Activated CD8-positive, alpha-beta memory T cell treated with anti-CD3 and anti-CD28 coated beads, Interleukin-2, amount 50 U/mL, for 24 hours (primary cell): ENCODE measurements at regions not wholly inside any gene's neighbourhood (a gene's known extent, or its start where the extent isn't known, plus 50 kb on each side); places are given as distances from the start of the nearest gene placed in this dataset.
"Not testable (repeated sequence)": the region's sequence is repeated elsewhere in the genome, so short reads cannot be mapped to it uniquely, and the experiment has no call there.

Experiments
- DNase-seq: peaks from one replicate; pipeline ENCODE4 v3.0.0-alpha.2; 2020; ENCODE audit errors: extremely low read depth

DNA sequence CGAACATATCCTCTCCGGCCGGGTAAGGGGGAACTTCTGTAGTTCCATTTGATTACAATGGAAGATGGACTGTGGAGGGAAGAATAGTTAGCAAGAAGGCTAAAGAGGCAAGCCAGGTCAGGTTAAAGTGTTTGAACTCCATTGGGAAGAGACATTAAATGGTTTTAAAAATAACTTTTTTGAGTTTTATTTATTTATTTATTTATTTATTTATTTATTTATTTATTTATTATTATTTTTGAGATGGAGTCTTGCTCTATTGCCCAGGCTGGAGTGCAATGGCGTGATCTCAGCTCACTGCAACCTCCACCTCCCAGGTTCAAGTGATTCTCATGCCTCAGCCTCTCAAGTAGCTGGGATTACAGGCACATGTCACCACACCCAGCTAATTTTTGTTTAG is 441.9 kb downstream of the TOX3 start:
- not testable (repeated sequence) for DNase-seq

DNA sequence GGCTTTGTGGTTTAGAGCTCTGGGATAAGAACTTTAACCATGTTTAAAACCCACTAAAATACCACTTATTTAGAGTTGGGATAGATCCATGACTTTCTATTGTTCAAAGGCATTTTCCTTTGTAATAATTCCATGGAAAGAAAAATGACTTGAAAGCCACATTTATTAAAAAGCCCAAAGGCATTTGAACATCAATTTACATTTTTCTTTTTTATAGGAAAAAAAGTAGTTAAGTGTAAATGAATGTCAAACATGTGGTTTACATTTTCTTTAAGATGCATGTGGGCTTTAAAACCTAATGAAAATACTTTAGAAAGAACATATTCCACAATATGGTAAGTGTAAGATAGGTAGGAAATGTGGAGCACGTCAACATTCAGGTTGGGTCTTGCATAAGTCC is 443.2 kb downstream of the TOX3 start:
- no peak for DNase-seq

DNA sequence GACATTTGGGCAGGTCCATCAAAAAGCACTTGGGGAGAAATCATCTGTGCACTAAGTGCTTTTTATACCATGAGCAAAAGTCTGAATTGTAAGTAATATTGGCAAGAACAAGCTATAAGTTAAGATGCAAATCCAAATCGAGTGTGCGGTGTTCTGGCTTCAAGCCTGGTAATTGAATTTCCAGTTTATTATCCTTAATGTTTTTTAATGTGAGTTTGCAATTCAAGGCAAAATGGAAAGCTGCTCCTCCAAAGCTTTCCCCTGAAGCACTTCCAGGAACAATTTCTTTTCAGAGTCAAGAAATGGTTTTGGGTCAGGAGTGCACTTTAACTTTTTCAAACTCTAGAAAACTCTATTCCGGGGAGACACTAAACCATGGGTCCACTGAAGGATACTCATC is 445.7 kb downstream of the TOX3 start:
- DNase-seq, result no peak

GRCh38 chr16:52099382-52099781 is 447.6 kb downstream of the TOX3 start:
- DNase-seq, result no peak

DNA sequence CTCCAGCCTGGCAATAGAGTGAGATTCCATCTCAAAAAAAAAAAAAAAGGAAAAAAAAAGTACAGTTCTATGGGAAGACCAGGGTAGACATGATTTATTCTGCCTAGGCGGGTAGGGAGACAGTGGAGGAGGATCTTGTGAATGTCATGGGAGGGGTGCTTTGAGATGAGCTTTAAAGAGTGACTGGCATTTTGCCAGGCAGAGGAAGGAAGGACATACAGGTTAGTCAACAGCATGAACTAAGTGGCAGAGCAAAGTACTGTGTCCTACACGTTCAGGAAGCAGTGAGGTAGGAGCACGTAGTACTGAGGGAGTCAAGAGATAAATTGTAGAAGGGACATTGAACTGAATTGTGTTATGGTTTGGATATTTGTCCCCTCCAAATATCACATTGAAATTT is 451.5 kb downstream of the TOX3 start:
- no peak for DNase-seq

GRCh38 chr16:52092126-52092525 is 454.8 kb downstream of the TOX3 start:
- DNase-seq, result no peak

DNA sequence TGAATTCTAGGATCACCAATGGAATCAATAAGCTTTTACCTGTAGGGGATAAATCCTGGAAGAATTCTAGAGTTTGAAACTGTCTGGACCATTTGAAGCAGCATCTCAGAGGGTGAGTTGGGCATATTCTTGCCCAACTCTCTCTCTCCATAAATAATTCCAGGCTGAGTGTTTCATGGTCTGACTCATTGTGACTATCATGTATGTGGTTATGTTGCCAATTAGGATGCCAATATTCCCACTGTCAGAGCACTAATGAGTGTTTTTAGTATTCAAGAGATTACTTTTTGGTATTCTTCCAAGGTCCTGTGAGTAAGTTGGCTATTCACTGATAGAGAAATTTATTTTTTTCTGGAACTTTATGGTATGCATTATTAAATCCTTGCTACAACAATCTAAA is 456.9 kb downstream of the TOX3 start:
- DNase-seq, result no peak

GRCh38 chr16:52089476-52089875 is 457.5 kb downstream of the TOX3 start:
- no peak for DNase-seq

- no peak for DNase-seq
Observed at GRCh38 chr16:52086901-52087300, 460.0 kb downstream of the TOX3 start.

DNA sequence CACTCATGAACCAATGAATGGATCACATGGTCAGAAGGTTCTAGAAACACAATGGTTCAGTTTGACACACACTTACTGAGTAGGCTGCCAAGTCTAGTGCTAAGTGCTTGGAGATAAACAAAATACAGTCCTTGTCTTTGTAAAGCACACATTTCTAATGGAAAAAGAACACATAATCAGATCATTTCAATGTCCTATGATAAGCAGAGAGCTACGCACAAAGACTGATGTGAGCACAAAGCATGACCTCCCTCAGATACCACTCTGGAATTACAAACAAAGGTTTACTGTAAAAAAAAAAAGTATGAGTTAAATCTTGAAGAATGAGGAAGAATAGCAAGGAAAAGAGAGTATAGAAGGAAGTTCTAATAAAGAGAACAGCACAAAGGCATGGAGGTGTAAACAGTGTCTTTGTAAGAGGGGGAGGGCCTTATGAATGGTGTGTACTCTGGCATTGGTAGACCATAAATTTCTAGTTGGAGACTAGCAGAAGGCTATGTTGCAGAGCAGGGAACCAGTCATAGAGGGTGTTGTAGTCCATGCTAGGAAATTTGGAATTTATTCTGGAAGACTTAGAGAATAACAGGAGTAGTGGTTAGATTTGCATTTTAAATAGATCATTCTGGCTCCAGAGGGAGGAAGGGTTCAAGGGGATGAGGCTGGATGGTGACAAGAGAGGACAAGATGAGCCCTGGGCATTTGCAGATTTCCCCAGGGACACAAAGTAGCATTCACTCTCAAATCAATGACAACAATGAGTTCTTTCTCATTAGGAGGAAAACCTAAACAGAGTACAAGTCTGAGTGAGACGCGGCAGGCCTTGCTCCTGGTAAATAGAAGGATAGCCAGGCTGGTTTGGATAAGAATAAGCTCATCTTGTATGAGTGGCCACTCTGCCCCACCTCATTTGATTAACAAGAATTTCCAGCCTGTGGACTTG is 468.0 kb downstream of the TOX3 start:
- no peak for DNase-seq

GRCh38 chr16:52077607-52078006 is 469.3 kb downstream of the TOX3 start:
- DNase-seq, result no peak

DNA sequence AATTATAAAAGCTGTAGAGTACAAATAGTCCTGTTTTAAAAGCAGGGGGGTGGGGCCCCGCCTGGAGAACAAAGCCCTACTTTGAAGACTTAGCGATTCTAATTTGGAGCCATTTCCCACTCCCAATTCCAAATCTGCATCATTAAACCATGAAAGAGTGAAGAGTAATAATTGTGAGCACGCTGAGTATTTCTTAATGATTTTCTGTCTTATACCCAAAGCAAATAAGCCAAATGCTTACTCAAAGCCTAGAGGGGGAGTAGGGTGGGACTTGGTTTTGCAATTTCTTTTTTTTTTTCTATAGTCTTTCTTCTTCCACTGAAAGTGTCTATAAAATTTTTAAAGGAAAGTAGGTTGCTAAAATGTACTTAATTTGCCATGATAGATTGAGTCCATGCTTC is 470.1 kb downstream of the TOX3 start:
- DNase-seq, result no peak

DNA sequence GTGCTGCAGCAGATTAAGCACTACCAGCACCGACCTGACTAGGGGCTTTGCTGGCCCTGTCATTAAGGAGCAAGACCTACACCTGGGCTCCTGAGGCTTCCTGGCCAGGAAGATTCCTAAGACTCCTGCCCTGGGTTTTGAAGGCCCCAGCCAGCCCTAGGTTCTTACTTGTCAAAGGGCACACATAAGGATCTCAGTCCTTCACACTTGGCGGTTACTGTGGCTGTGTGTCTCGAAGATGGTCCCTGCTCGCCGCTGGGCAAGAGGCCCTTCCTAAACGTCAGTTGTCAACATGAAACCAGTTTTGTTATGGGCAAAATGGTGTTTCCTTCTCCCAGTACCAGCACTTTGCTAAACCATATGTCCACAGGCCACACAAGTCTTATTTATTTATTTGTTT is 470.6 kb downstream of the TOX3 start:
- DNase-seq, result no peak

DNA sequence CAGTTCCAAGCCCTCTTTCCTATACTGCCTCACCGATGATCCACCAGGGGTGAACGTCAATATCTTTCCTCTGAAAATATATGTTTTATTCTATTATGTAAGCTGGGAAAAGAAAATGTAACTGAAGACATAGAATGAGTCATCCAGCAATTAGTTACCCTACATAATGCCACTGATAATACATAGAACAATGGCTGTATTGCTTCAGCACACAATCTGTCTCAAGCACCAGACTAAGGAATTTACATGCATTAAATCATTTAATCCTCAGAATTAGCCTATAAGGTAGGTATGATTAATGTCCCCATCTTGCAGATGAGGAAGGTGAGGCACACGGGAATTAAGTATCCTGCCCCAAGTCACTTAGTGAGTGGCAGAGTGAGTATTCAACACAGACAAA is 472.8 kb downstream of the TOX3 start:
- no peak for DNase-seq

GRCh38 chr16:52073024-52073423 is 473.9 kb downstream of the TOX3 start:
- DNase-seq, result no peak

DNA sequence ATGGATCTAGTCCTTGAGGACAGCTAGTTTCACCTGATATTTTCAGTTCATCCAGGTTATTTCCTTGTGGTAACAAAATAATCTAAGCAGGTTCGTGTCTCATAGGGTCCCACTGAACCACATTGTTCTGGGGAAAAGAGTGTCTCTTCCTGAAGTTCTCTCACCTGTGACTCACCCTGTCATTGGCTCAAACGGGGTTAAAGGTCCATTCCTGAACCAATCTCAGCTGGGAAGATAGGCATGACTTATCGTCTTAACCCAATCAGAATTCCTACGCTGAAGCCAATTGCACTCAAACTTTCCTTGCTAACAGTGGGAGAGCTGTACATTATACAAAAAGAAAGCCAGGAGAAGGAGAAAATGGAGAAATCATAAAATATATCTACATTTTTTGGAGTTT is 475.8 kb downstream of the TOX3 start:
- DNase-seq, result no peak

DNA sequence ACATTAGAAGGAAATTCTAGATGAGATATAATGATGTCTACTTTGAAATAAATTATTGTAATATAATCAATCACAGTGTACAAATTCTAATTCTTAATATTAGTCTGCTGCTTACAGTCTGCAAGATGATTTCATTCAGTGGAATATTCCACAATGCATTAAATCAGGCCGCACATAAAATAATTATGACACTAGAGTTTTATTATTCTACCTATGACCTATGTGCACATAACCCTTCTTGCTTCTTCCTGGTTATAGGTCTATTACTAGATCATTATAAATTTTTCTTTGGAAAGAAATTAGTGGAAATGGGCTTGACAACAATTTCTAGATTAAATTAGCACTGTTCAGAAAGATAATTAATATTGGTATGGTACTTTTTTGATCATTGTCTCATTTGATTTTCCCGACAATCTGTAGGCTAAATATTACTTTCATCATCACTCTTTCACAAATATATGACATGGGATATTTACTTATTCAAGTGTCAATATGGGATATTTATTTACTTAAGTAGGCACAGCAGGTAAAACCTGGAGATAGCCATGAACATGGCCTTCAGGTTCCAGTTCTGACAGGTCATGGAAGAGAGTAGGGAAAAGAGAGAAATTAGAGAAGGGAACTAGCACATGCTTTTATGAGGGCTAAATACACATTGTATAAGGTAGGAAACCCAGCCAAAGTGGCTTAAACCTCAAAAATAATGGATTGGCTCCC is 476.4 kb downstream of the TOX3 start:
- DNase-seq, result no peak

- no peak for DNase-seq
Observed at GRCh38 chr16:52069866-52070265, 477.1 kb downstream of the TOX3 start.

DNA sequence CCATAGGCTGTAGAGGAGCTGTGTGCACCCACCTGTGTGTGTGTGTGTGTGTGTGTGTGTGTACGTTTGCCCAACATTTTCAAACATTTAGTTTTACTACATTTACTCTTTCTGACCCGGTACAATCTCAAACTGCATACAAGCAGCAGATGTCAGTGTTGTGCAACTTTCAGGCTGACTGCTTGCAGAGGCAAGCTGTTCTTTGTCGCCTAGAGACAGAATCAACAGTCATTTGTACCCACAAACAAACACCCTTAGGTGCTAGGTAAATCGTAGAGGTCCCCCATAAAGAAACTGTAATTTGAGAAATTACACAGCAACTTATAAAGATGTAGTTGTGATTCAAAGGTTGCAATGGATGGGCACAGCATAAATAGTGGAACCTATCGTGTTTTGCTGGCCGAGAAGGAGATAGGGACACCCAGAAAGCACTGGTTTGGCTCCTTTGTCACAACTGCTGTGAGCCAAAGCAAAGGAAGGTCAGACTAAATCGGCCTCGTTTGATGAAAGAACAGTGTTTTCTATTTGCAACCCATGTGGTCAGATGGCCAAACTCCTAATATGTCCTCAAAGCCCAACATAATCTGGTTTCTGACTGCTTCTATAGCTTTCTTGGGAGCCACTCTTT is 478.4 kb downstream of the TOX3 start:
- no peak for DNase-seq

DNA sequence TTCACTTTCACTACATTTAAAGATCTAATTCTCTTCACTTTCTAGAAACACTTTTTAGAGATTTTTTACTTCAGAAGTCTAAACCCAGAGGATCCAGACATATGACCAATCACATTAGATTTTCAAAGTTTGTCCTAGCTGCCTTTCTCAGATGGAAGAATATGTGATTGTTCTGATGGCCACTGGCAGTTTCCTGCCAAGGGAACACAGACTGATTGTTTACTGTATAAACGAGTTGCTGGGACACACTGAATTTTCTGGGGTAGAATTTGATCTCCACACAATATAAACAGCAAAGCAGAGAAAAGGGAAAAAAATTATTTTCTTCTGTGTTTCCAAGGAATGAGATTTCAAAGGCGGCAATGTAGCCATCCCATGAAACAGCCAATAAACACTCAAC is 480.0 kb downstream of the TOX3 start:
- no peak for DNase-seq

- DNase-seq, result no peak
Observed at GRCh38 chr16:52056259-52056658, 490.7 kb downstream of the TOX3 start.

- no peak for DNase-seq
Observed at GRCh38 chr16:52055381-52055780, 491.6 kb downstream of the TOX3 start.

GRCh38 chr16:52054326-52054725 is 492.6 kb downstream of the TOX3 start:
- DNase-seq, result no peak
